ENCODE measurements at regions not wholly inside any gene's neighbourhood (a gene's known extent, or its start where the extent isn't known, plus 50 kb on each side); places are given as distances from the start of the nearest gene placed in this dataset.

DNA sequence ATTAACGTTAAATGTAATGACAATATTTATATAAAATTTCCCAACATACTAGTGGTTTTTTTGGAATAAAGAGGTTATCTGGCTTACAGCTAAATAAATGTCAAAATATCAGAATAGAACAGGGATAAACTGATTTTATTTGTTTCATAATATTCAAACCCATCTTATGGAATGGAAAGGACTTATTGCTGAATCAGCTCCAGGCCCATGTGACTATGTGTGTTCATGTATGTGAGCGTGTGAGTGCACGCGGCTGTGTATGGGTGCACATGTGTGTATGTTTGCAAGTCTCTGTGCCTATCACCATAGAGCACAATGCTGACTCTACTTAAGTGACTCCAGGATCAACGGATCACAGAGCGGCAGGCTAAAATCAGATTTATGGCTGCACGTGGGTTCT lies 392.3 kb upstream of the GRM7 start:
- TF ChIP-seq TCF4 (CRISPR knock-in tag; IDR thresholded peaks at IDR 0.05; ENCODE audit: borderline replicate concordance) (no peak), ZC3H10 (CRISPR knock-in tag; IDR thresholded peaks at IDR 0.05) (no peak), BACH2 (CRISPR knock-in tag; IDR thresholded peaks at IDR 0.05; ENCODE audit: borderline replicate concordance) (no peak), RARB (CRISPR knock-in tag; IDR thresholded peaks at IDR 0.05) (no peak), PATZ1 (CRISPR knock-in tag; IDR thresholded peaks at IDR 0.05; ENCODE audit: borderline replicate concordance) (no peak), ARNTL (CRISPR knock-in tag; IDR thresholded peaks at IDR 0.05; ENCODE audit: borderline replicate concordance, low read depth) (no peak), ZFP3 (CRISPR knock-in tag; IDR thresholded peaks at IDR 0.05) (no peak)
- TF ChIP-seq, protein P1, sequence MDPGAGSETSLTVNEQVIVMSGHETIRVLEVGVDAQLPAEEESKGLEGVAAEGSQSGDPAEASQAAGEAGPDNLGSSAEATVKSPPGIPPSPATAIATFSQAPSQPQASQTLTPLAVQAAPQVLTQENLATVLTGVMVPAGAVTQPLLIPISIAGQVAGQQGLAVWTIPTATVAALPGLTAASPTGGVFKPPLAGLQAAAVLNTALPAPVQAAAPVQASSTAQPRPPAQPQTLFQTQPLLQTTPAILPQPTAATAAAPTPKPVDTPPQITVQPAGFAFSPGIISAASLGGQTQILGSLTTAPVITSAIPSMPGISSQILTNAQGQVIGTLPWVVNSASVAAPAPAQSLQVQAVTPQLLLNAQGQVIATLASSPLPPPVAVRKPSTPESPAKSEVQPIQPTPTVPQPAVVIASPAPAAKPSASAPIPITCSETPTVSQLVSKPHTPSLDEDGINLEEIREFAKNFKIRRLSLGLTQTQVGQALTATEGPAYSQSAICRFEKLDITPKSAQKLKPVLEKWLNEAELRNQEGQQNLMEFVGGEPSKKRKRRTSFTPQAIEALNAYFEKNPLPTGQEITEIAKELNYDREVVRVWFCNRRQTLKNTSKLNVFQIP (CRISPR knock-in tag; IDR thresholded peaks at IDR 0.05; ENCODE audit: borderline replicate concordance, low read depth): no peak
- TF ChIP-seq, protein P2, sequence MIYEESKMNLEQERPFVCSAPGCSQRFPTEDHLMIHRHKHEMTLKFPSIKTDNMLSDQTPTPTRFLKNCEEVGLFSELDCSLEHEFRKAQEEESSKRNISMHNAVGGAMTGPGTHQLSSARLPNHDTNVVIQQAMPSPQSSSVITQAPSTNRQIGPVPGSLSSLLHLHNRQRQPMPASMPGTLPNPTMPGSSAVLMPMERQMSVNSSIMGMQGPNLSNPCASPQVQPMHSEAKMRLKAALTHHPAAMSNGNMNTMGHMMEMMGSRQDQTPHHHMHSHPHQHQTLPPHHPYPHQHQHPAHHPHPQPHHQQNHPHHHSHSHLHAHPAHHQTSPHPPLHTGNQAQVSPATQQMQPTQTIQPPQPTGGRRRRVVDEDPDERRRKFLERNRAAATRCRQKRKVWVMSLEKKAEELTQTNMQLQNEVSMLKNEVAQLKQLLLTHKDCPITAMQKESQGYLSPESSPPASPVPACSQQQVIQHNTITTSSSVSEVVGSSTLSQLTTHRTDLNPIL (CRISPR knock-in tag; IDR thresholded peaks at IDR 0.05; ENCODE audit: low read depth): no peak
